ENCODE measurements at regions not wholly inside any gene's neighbourhood (a gene's known extent, or its start where the extent isn't known, plus 50 kb on each side); places are given as distances from the start of the nearest gene placed in this dataset.

- no peak for TF ChIP-seq CTCF (conservative IDR thresholded peaks at IDR 0.05; ENCODE audit: low read length)
- no peak for TF ChIP-seq EZH2phosphoT487 (IDR thresholded peaks at IDR 0.05; ENCODE audit: borderline replicate concordance)
Observed at GRCh38 chr9:30845136-30845535, 1539.3 kb upstream of the ACO1 start.

All from Loucy (cell line).